Superior temporal gyrus (tissue), 1 donor: ENCODE measurements at regions not wholly inside any gene's neighbourhood (a gene's known extent, or its start where the extent isn't known, plus 50 kb on each side); places are given as distances from the start of the nearest gene placed in this dataset.

ENCODE experiments used
- DNase-seq: peaks from one replicate; pipeline ENCODE4 v3.0.0-alpha.2; 2016; ENCODE audit errors: extremely low spot score

GRCh38 chr11:130737041-130737830, 179.0 kb downstream of the SNX19 start:
- DNase-seq = no peak

- no peak for DNase-seq
These were observed 178.3 kb downstream of the SNX19 start for GRCh38 chr11:130737866-130738431.

GRCh38 chr11:130738611-130739010, 177.7 kb downstream of the SNX19 start:
- DNase-seq = no peak

- no peak for DNase-seq
These were observed 175.5 kb downstream of the SNX19 start for GRCh38 chr11:130740819-130741218.

- no peak for DNase-seq
These were observed 171.5 kb downstream of the SNX19 start for GRCh38 chr11:130744794-130745193.

- no peak for DNase-seq
These were observed 167.1 kb downstream of the SNX19 start for GRCh38 chr11:130749216-130749615.

GRCh38 chr11:130760515-130761125, 155.7 kb downstream of the SNX19 start:
- no peak for DNase-seq

- DNase-seq = no peak
These were observed 154.6 kb downstream of the SNX19 start for GRCh38 chr11:130761560-130762220.

GRCh38 chr11:130762638-130763037, 153.6 kb downstream of the SNX19 start:
- DNase-seq = no peak

- DNase-seq = no peak
These were observed 152.9 kb downstream of the SNX19 start for GRCh38 chr11:130763087-130763980.

- DNase-seq = no peak
These were observed 150.9 kb downstream of the SNX19 start for GRCh38 chr11:130765406-130765805.

- no peak for DNase-seq
These were observed 150.2 kb downstream of the SNX19 start for GRCh38 chr11:130765951-130766649.

GRCh38 chr11:130766650-130767565, 149.4 kb downstream of the SNX19 start:
- no peak for DNase-seq

GRCh38 chr11:130769782-130770535, 146.3 kb downstream of the SNX19 start:
- DNase-seq = no peak

GRCh38 chr11:130771708-130772107, 144.6 kb downstream of the SNX19 start:
- DNase-seq = no peak

- DNase-seq = no peak
These were observed 143.7 kb downstream of the SNX19 start for GRCh38 chr11:130772266-130773227.

- DNase-seq = no peak
These were observed 142.9 kb downstream of the SNX19 start for GRCh38 chr11:130773244-130773820.
